ENCODE measurements at regions not wholly inside any gene's neighbourhood (a gene's known extent, or its start where the extent isn't known, plus 50 kb on each side); places are given as distances from the start of the nearest gene placed in this dataset.

- Histone ChIP-seq H3K36me3 (ENCODE audit: control insufficient read depth in 2 of 2, extremely low read depth in 1 of 2, insufficient read depth in 2 of 2, low read length in 2 of 2) (no peaks in the 10 kb centered on the region), H3K9me1 (ENCODE audit: control insufficient read depth, extremely low read depth, insufficient read depth, low read length) (no peaks in the 10 kb centered on the region), H4K20me1 (ENCODE audit: control insufficient read depth, extremely low read depth, insufficient read depth, low read length) (no peaks in the 10 kb centered on the region), H3K79me2 (ENCODE audit: control insufficient read depth, insufficient read depth, low read length) (no peaks in the 10 kb centered on the region), H3K4me2 (ENCODE audit: control insufficient read depth, extremely low read depth, insufficient read depth, low read depth, low read length) (no peak overlapping the region), H3K27me3 (ENCODE audit: control insufficient read depth, extremely low read depth, insufficient read depth, low read length) (no peaks in the 10 kb centered on the region), H3K4me1 (ENCODE audit: control insufficient read depth, extremely low read depth, insufficient read depth, low read length) (no peaks in the 10 kb centered on the region), H2AFZ (ENCODE audit: control insufficient read depth, low read length) (no peak overlapping the region), H3K9ac (ENCODE audit: control insufficient read depth, extremely low read depth, insufficient read depth, low read length) (no peak overlapping the region), H3K9me3 (ENCODE audit: control insufficient read depth, low read depth, low read length) (no peaks in the 10 kb centered on the region), H3K27ac (ENCODE audit: control insufficient read depth, insufficient read depth, low read length) (no peak overlapping the region), H3K4me3 (ENCODE audit: control insufficient read depth in 2 of 3, extremely low read depth in 1 of 3, insufficient read depth in 2 of 3, low read depth in 1 of 3, low read length in 3 of 3) (no peak overlapping the region)
- DNase-seq (ENCODE audit: low read depth, low spot score) (no peak), FAIRE-seq (no peak)
- dilution Hi-C loops (cut with MboI; ENCODE audit: extremely low pct_ligation_motif_present, low sequenced_read_pairs): no loop called here
- TF ChIP-seq CTCF (optimal IDR thresholded peaks at IDR 0.05 in 1 of 3, IDR thresholded peaks at IDR 0.05 in 1 of 3, conservative IDR thresholded peaks at IDR 0.05 in 1 of 3; ENCODE audit: extremely low read depth in 1 of 3, insufficient read depth in 2 of 3, low read length in 3 of 3): no peak
Measured at GRCh38 chr12:68445824-68446223, 113.7 kb upstream of the MDM1 start.

GRCh38 chr12:68446384-68446783 lies 114.2 kb upstream of the MDM1 start:
- Histone ChIP-seq H2AFZ (ENCODE audit: control insufficient read depth, low read length) (no peak overlapping the region), H3K9me1 (ENCODE audit: control insufficient read depth, extremely low read depth, insufficient read depth, low read length) (no peaks in the 10 kb centered on the region), H3K9me3 (ENCODE audit: control insufficient read depth, low read depth, low read length) (no peaks in the 10 kb centered on the region), H3K4me3 (ENCODE audit: control insufficient read depth in 2 of 3, extremely low read depth in 1 of 3, insufficient read depth in 2 of 3, low read depth in 1 of 3, low read length in 3 of 3) (no peak overlapping the region), H3K27me3 (ENCODE audit: control insufficient read depth, extremely low read depth, insufficient read depth, low read length) (no peaks in the 10 kb centered on the region), H3K79me2 (ENCODE audit: control insufficient read depth, insufficient read depth, low read length) (no peaks in the 10 kb centered on the region), H3K36me3 (ENCODE audit: control insufficient read depth in 2 of 2, extremely low read depth in 1 of 2, insufficient read depth in 2 of 2, low read length in 2 of 2) (no peaks in the 10 kb centered on the region), H4K20me1 (ENCODE audit: control insufficient read depth, extremely low read depth, insufficient read depth, low read length) (no peaks in the 10 kb centered on the region), H3K27ac (ENCODE audit: control insufficient read depth, insufficient read depth, low read length) (no peak overlapping the region), H3K4me2 (ENCODE audit: control insufficient read depth, extremely low read depth, insufficient read depth, low read depth, low read length) (no peak overlapping the region), H3K9ac (ENCODE audit: control insufficient read depth, extremely low read depth, insufficient read depth, low read length) (no peak overlapping the region), H3K4me1 (ENCODE audit: control insufficient read depth, extremely low read depth, insufficient read depth, low read length) (no peaks in the 10 kb centered on the region)
- FAIRE-seq (no peak), DNase-seq (ENCODE audit: low read depth, low spot score) (no peak)
- dilution Hi-C loops (cut with MboI; ENCODE audit: extremely low pct_ligation_motif_present, low sequenced_read_pairs): no loop called here
- TF ChIP-seq EZH2 (IDR thresholded peaks at IDR 0.05; ENCODE audit: low read length): no peak
- no peak for TF ChIP-seq CTCF (optimal IDR thresholded peaks at IDR 0.05 in 1 of 3, IDR thresholded peaks at IDR 0.05 in 1 of 3, conservative IDR thresholded peaks at IDR 0.05 in 1 of 3; ENCODE audit: extremely low read depth in 1 of 3, insufficient read depth in 2 of 3, low read length in 3 of 3)

Measured in keratinocyte (primary cell).